ENCODE measurements at regions not wholly inside any gene's neighbourhood (a gene's known extent, or its start where the extent isn't known, plus 50 kb on each side); places are given as distances from the start of the nearest gene placed in this dataset.

DNA sequence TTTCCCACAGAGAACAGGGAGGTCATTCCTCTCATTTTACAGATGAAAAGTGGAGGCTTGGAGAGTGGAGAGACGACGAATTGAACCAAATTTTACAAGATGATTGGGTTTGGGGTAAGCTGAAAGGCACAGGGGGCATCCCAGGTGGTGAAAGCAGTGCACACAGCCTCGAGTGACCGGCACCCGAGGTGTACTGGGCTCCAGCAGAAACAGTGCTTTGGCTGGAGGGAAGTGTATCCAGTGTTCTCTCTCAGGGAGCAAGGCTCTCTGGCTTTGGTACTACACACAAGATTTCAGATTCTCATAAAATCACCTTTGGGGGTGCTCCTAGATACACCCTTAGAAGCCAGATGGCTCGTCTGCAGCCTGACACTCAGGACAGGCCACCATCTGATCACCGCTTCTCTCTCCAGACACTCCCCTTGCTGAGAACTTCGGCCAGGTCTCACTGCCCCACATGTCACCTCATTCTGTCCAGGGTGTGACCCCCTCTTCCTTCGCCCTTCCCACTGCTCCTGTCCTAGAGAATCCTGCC, 339.6 kb downstream of the CYRIA start:
- no peak overlapping the region for H3K27ac ChIP-seq (ENCODE audit: low read depth in 1 of 2, low read length in 2 of 2)
- no peak overlapping the region for H3K9ac ChIP-seq (ENCODE audit: low read depth in 1 of 2, low read length in 2 of 2)
- no peak overlapping the region for H3K4me3 ChIP-seq (ENCODE audit: low read depth in 1 of 3, low read length in 3 of 3)
- H3K36me3 ChIP-seq (ENCODE audit: control insufficient read depth in 4 of 4, insufficient read depth in 3 of 4, low read depth in 1 of 4, low read length in 3 of 4), result no peaks in the 10 kb centered on the region
- no peak for DNase-seq (ENCODE audit: low spot score)
- TF ChIP-seq RAD21 (IDR thresholded peaks at IDR 0.05) (no peak), REST (IDR thresholded peaks at IDR 0.05) (no peak), SP1 (IDR thresholded peaks at IDR 0.05) (no peak), FOXA2 (IDR thresholded peaks at IDR 0.05) (no peak), GABPA (IDR thresholded peaks at IDR 0.05 in 1 of 2, conservative IDR thresholded peaks at IDR 0.05 in 1 of 2) (no peak), ATF3 (IDR thresholded peaks at IDR 0.05) (no peak), YY1 (IDR thresholded peaks at IDR 0.05) (no peak), NR2F2 (IDR thresholded peaks at IDR 0.05) (no peak), TAF1 (conservative IDR thresholded peaks at IDR 0.05) (no peak), HNF4G (IDR thresholded peaks at IDR 0.05) (no peak), JUND (IDR thresholded peaks at IDR 0.05) (no peak), FOXA1 (IDR thresholded peaks at IDR 0.05) (no peak), EGR1 (IDR thresholded peaks at IDR 0.05; ENCODE audit: low read depth in 2 of 2) (no peak), HNF4A (conservative IDR thresholded peaks at IDR 0.05) (no peak), RXRA (IDR thresholded peaks at IDR 0.05) (no peak), MAX (IDR thresholded peaks at IDR 0.05) (no peak)
- TF ChIP-seq, protein P1, sequence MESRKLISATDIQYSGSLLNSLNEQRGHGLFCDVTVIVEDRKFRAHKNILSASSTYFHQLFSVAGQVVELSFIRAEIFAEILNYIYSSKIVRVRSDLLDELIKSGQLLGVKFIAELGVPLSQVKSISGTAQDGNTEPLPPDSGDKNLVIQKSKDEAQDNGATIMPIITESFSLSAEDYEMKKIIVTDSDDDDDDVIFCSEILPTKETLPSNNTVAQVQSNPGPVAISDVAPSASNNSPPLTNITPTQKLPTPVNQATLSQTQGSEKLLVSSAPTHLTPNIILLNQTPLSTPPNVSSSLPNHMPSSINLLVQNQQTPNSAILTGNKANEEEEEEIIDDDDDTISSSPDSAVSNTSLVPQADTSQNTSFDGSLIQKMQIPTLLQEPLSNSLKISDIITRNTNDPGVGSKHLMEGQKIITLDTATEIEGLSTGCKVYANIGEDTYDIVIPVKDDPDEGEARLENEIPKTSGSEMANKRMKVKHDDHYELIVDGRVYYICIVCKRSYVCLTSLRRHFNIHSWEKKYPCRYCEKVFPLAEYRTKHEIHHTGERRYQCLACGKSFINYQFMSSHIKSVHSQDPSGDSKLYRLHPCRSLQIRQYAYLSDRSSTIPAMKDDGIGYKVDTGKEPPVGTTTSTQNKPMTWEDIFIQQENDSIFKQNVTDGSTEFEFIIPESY (IDR thresholded peaks at IDR 0.05), result no peak
- TF ChIP-seq, protein P2, sequence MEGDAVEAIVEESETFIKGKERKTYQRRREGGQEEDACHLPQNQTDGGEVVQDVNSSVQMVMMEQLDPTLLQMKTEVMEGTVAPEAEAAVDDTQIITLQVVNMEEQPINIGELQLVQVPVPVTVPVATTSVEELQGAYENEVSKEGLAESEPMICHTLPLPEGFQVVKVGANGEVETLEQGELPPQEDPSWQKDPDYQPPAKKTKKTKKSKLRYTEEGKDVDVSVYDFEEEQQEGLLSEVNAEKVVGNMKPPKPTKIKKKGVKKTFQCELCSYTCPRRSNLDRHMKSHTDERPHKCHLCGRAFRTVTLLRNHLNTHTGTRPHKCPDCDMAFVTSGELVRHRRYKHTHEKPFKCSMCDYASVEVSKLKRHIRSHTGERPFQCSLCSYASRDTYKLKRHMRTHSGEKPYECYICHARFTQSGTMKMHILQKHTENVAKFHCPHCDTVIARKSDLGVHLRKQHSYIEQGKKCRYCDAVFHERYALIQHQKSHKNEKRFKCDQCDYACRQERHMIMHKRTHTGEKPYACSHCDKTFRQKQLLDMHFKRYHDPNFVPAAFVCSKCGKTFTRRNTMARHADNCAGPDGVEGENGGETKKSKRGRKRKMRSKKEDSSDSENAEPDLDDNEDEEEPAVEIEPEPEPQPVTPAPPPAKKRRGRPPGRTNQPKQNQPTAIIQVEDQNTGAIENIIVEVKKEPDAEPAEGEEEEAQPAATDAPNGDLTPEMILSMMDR (IDR thresholded peaks at IDR 0.05; ENCODE audit: low read depth, low read length, missing input control), result no peak
- H3K27me3 ChIP-seq (ENCODE audit: control insufficient read depth in 4 of 4, insufficient read depth in 4 of 4, low read length in 3 of 4), result no peaks in the 10 kb centered on the region
- no peaks in the 10 kb centered on the region for H3K9me3 ChIP-seq (ENCODE audit: control insufficient read depth in 4 of 4, low read length in 3 of 4)
- H3K4me1 ChIP-seq (ENCODE audit: control insufficient read depth in 4 of 4, insufficient read depth in 4 of 4, low read length in 3 of 4), result no peaks in the 10 kb centered on the region
- 85% methylated on average over 9 of the region's 9 CpGs for WGBS
